ENCODE measurements at regions not wholly inside any gene's neighbourhood (a gene's known extent, or its start where the extent isn't known, plus 50 kb on each side); places are given as distances from the start of the nearest gene placed in this dataset.

- DNase-seq = no peak
- Histone ChIP-seq H2AK5ac (ENCODE audit: insufficient read length, low read length) (no peak overlapping the region), H2BK120ac (ENCODE audit: low read depth, low read length, poor library complexity, severe bottlenecking) (no peak overlapping the region), H3K23ac (ENCODE audit: insufficient read length, low read depth, low read length) (no peak overlapping the region), H3K4me2 (ENCODE audit: insufficient read depth, insufficient read length, low read length) (no peak overlapping the region), H3K79me2 (ENCODE audit: insufficient read depth, low read length) (no peaks in the 10 kb centered on the region), H4K91ac (ENCODE audit: insufficient read length, low read depth, low read length) (no peak overlapping the region), H3T11ph (ENCODE audit: low read length) (no peak overlapping the region), H2BK12ac (ENCODE audit: insufficient read length, low read depth, low read length) (no peak overlapping the region), H2BK15ac (ENCODE audit: low read depth, low read length) (no peak overlapping the region), H3K27me3 (ENCODE audit: insufficient read depth, low read length) (no peaks in the 10 kb centered on the region), H3K14ac (ENCODE audit: insufficient read depth, low read length) (no peak overlapping the region; the same call in 1 of the 2 replicates), H4K8ac (replicated peaks; ENCODE audit: insufficient read length, low read depth, low read length) (no peak overlapping the region), H3K9ac (ENCODE audit: extremely low read depth, insufficient read length, low read length) (no peak overlapping the region), H4K5ac (ENCODE audit: insufficient read length, low read depth, low read length) (no peak overlapping the region), H2BK20ac (ENCODE audit: low read depth, low read length, poor library complexity, severe bottlenecking) (no peak overlapping the region), H3K23me2 (ENCODE audit: insufficient read length, low read depth, low read length, poor library complexity, severe bottlenecking) (no peaks in the 10 kb centered on the region), H3K79me1 (ENCODE audit: insufficient read depth, low read depth, low read length, poor library complexity, severe bottlenecking) (no peaks in the 10 kb centered on the region), H3K27ac (ENCODE audit: insufficient read length, low read depth, low read length) (no peak overlapping the region), H2BK5ac (ENCODE audit: insufficient read length, low read length) (no peak overlapping the region), H2AFZ (ENCODE audit: low read length) (no peak overlapping the region), H3K18ac (ENCODE audit: insufficient read length, low read depth, low read length) (no peak overlapping the region), H4K20me1 (ENCODE audit: control insufficient read depth, insufficient read depth, insufficient read length) (no peaks in the 10 kb centered on the region), H3K56ac (ENCODE audit: insufficient read length, low read depth, low read length) (no peak overlapping the region), H3K4ac (ENCODE audit: low read depth, low read length) (no peak overlapping the region), H3K4me1 (ENCODE audit: insufficient read depth, low read length) (0 out of 2 replicates have a peak, but pooled peaks cover 2% of the 10 kb centered on the region), H3K9me3 (ENCODE audit: control insufficient read depth, low read depth, low read length) (no peaks in the 10 kb centered on the region)
- Mint-ChIP-seq H3K27me3 (ENCODE audit: low read depth) (no peaks in the 10 kb centered on the region), H3K9me3 (no peaks in the 10 kb centered on the region), H3K36me3 (ENCODE audit: insufficient read depth in 1 of 3, low read depth in 3 of 3) (peaks cover 0 to 3% (median 0%) of the 10 kb centered on the region in 3 experiments; a peak in 2 of 7 replicates), H3K27ac (no peak overlapping the region), H3K4me3 (no peak overlapping the region), H3K4me1 (peaks cover 6 to 7% of the 10 kb centered on the region in 2 experiments)
- TF ChIP-seq CTCF (conservative IDR thresholded peaks at IDR 0.05) = no peak
- no CpG with 5 or more reads among the region's 6 CpGs for WGBS (ENCODE audit: extremely low coverage, insufficient read length, low lambda C conversion rate)
These were observed 529.8 kb downstream of the CD83 start for GRCh38 chr6:14647357-14647756.
